GM12872 (cell line): ENCODE measurements at regions not wholly inside any gene's neighbourhood (a gene's known extent, or its start where the extent isn't known, plus 50 kb on each side); places are given as distances from the start of the nearest gene placed in this dataset.

Source experiments
- TF ChIP-seq, protein P1 (sequence below): IDR thresholded peaks from 3 replicates; pipeline ENCODE4 v1.5.1; 2011; ENCODE audit warnings: low read depth, mild to moderate bottlenecking, low read length, moderate library complexity; ENCODE audit not compliant: insufficient read depth

DNA sequence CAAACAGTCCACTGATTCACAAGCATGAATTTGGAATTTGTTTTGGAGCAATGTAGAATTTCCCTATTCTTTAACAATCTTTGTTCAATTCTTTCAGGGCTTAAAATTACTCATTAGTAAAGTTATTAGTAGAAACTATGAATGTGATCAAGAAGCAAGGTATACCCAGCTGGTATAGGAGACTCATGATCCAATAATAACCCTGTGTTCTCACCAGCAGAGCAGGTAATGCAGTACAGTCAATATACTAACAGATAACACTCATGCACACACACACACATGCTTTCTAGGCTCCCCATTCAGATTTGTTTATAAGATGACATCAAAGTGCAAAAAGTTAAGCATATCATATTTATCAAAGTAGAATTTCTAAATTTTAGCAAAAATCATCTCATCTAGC lies 445.2 kb downstream of the ELAVL2 start:
- TF ChIP-seq, protein P1, sequence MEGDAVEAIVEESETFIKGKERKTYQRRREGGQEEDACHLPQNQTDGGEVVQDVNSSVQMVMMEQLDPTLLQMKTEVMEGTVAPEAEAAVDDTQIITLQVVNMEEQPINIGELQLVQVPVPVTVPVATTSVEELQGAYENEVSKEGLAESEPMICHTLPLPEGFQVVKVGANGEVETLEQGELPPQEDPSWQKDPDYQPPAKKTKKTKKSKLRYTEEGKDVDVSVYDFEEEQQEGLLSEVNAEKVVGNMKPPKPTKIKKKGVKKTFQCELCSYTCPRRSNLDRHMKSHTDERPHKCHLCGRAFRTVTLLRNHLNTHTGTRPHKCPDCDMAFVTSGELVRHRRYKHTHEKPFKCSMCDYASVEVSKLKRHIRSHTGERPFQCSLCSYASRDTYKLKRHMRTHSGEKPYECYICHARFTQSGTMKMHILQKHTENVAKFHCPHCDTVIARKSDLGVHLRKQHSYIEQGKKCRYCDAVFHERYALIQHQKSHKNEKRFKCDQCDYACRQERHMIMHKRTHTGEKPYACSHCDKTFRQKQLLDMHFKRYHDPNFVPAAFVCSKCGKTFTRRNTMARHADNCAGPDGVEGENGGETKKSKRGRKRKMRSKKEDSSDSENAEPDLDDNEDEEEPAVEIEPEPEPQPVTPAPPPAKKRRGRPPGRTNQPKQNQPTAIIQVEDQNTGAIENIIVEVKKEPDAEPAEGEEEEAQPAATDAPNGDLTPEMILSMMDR, result no peak

DNA sequence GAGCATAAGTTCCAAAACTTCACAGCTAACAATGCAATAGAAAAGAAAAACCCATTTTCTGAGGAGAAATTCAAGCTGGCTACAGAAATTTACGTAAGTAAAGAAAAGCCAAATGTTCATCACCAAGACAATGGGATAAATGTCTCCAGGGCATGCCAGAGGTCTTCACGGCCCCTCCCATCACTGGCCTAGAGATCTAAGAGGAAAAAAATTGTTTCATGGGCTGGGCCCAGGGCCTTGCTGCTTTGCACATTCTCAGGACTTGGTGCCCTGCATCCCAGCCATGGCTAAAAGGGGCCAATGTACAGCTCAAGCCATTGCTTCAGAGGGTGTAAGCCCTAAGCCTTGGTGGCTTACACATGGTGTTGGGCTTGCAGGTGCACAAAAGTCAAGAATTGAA lies 443.6 kb downstream of the ELAVL2 start:
- TF ChIP-seq, protein P1, result no peak

DNA sequence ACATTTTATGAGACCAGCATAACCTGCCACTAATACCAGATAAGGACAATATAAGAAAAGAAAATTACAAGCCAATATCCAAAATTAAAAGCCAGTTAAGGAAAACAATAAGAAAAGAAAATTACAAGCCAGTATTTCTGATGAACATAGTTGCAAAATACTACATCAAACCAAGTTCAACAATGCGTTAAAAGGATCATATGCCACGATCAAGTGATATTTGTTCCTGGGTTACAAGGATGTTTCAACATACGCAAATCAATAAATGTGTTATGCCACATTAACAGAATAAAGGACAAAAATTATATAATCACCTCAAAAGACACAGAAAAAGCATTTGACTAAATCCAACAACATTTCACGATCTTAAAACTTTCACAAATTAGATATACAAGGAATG lies 431.9 kb downstream of the ELAVL2 start:
- TF ChIP-seq, protein P1, result no peak

DNA sequence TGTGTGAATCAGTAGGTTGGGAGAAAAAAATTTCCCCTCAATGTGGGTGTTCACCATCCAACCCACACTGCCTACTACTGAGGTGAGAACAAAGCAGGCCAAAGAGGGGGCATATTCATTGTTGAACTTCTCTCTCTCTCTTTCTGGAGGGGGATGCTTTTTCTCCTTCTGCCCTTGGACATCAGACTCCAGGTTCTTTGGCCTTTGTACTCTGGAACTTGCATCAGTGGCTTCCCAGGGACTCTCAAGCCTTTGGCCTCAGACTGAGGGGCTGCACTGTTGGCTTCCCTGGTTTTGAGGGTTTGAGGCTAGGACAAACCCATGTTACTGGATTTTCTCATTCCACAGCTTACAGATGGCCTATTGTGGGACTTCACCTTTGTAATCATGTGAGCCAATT lies 417.2 kb downstream of the ELAVL2 start:
- TF ChIP-seq, protein P1, result no peak

DNA sequence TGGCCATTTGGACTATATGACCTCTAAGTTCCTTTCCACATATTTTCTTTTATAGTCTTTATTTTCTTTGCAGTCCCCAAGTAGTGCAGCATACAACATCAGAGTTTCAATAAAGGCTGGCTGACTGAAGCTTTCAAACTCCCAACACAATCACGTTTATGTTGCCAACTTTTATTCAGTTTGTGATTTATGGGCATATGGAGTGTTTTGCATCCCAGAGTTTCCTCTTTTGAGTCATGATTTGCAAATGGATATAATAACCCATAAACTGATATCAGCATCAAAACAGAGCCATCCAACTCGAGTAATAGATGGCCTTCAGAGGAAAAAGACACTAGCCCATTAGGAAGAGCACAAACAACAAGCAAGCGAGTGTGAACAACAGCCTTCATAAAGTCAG lies 414.0 kb downstream of the ELAVL2 start:
- TF ChIP-seq, protein P1, result no peak

DNA sequence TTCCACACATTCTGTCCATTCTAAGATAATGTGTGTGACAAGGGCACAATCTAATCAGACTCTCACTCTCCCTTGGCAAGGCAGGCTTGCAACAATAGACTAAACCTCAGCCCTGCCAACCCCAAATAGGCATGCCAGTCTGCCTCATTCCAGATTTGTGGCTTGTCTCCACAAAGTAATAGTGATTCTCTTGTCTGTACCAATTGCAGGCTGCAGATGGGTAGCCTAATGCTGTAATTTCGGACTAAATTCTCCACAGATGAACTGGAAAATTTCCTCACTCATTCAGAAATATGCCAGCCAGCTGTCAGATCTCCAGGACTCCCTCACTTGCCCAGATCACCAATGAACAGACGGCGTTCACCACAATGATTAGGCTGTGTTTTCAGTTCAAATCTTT lies 413.6 kb downstream of the ELAVL2 start:
- TF ChIP-seq, protein P1, result no peak

DNA sequence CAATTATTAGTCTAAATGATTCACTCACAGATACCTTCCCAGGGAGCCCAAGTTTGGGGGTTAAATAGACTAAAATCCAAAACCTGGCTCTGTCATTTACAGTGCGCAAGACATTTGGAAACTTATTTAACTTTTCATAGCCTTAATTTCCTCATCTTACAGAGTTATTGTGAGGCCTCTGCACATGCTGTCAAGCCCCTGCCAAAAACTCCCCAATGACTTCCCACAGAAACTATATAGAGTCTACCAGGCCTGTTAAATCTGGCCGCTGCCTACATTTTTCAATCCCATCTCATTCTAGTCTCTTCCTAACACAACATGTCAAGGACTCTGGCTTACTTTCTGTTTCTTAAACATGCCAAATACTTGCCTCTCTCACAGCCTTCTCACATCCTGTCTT lies 412.5 kb downstream of the ELAVL2 start:
- TF ChIP-seq, protein P1, result no peak

DNA sequence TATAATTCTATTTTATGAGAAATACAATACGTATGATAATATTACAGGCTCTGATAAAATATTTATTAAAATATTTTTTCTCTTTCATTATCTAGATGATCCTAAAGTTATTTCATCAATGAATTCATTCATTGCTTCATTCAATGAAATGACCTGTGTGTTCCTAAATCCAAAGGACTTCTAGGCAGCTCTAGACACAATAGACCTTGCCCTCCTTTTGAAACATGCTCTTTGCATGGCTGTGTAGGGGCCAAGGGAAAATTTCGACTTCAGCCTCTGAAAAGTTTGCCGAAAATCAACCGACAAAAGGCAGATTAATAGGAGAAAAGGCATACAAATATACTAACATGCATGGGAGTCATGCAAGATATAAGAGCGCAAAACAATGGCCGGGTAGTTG lies 402.0 kb downstream of the ELAVL2 start:
- TF ChIP-seq, protein P1, result no peak
